HEK293 (cell line): ENCODE measurements at regions not wholly inside any gene's neighbourhood (a gene's known extent, or its start where the extent isn't known, plus 50 kb on each side); places are given as distances from the start of the nearest gene placed in this dataset.

ENCODE experiments used
- CTCF ChIA-PET: fragments of 350-600 bp; formaldehyde crosslinking; extraction: SDS; loops from one replicate; lab custom pipeline; 2021; ENCODE audit warnings: antibody characterized with exemption; lab: Yijun Ruan, JAX
- POLR2A ChIA-PET: fragments of 300-600 bp; formaldehyde crosslinking; extraction: SDS; loops from one replicate; lab custom pipeline; 2020; ENCODE audit warnings: antibody characterized with exemption, inconsistent platforms; lab: Yijun Ruan, JAX
- H3K27ac ChIP-seq: fragments of 200-500 bp; sonication (Bioruptor generic); 2 replicates; pipeline ENCODE4 v1.5.1; 2014; ENCODE audit warnings: low read depth, low read length, control low read depth, inconsistent platforms; ENCODE audit errors: extremely low read depth
- H3K36me3 ChIP-seq, 2 experiments: fragments of 200-500 bp in 1 of 2; sonication (Bioruptor generic) in 1 of 2; 1 replicate in 1 of 2; 2 replicates in 1 of 2; pipeline ENCODE4 v1.5.1; 2014 to 2017; ENCODE audit warnings: inconsistent platforms in 2 of 2, low read length in 2 of 2; ENCODE audit not compliant: control insufficient read depth in 2 of 2, insufficient read depth in 1 of 2
- H3K4me1 ChIP-seq: fragments of 200-500 bp; sonication (Bioruptor generic); 2 replicates; pipeline ENCODE4 v1.5.1; 2014; ENCODE audit warnings: mild to moderate bottlenecking, low read length, inconsistent platforms; ENCODE audit not compliant: control insufficient read depth, insufficient read depth
- H3K4me3 ChIP-seq: 2 replicates; pipeline ENCODE4 v1.5.1; 2011; ENCODE audit warnings: low read depth, mild to moderate bottlenecking, control low read depth, low read length, moderate library complexity
- H3K9me3 ChIP-seq: fragments of 200-500 bp; sonication (Bioruptor generic); 2 replicates; pipeline ENCODE4 v1.5.1; 2014; ENCODE audit warnings: low read depth, low read length, inconsistent platforms; ENCODE audit not compliant: control insufficient read depth, insufficient read depth
- PATZ1 ChIP-seq: fragments of 450-650 bp; formaldehyde crosslinking; IDR thresholded peaks from 2 replicates; pipeline ENCODE4 v1.5.1; 2016; ENCODE audit warnings: missing biosample characterization, missing genetic modification characterization
- REPIN1 ChIP-seq: fragments of 450-650 bp; formaldehyde crosslinking; IDR thresholded peaks from 2 replicates; pipeline ENCODE4 v1.5.1; 2017; ENCODE audit warnings: missing biosample characterization, missing genetic modification characterization, low read depth
- WT1 ChIP-seq: fragments of 450-650 bp; formaldehyde crosslinking; IDR thresholded peaks from 2 replicates; pipeline ENCODE4 v1.5.1; 2016; ENCODE audit warnings: missing biosample characterization, missing genetic modification characterization
- ZBTB17 ChIP-seq: fragments of 450-650 bp; formaldehyde crosslinking; IDR thresholded peaks from 2 replicates; pipeline ENCODE4 v1.5.1; 2016; ENCODE audit warnings: missing biosample characterization, missing genetic modification characterization
- ZBTB21 ChIP-seq: fragments of 450-650 bp; formaldehyde crosslinking; IDR thresholded peaks from 2 replicates; pipeline ENCODE4 v1.5.1; 2017; ENCODE audit warnings: missing biosample characterization, missing genetic modification characterization
- ZBTB8A ChIP-seq: fragments of 450-650 bp; formaldehyde crosslinking; IDR thresholded peaks from 2 replicates; pipeline ENCODE4 v1.5.1; 2016; ENCODE audit warnings: missing biosample characterization, missing genetic modification characterization
- ZFP41 ChIP-seq: fragments of 450-650 bp; formaldehyde crosslinking; IDR thresholded peaks from 2 replicates; pipeline ENCODE4 v1.5.1; 2016; ENCODE audit warnings: missing biosample characterization, missing genetic modification characterization, borderline replicate concordance
- ZIC2 ChIP-seq: fragments of 450-650 bp; formaldehyde crosslinking; IDR thresholded peaks from 2 replicates; pipeline ENCODE4 v1.5.1; 2016; ENCODE audit warnings: missing biosample characterization, missing genetic modification characterization
- ZNF10 ChIP-seq: fragments of 450-650 bp; formaldehyde crosslinking; IDR thresholded peaks from 2 replicates; pipeline ENCODE4 v1.5.1; 2017; ENCODE audit warnings: missing biosample characterization, missing genetic modification characterization
- ZNF146 ChIP-seq: fragments of 450-650 bp; formaldehyde crosslinking; IDR thresholded peaks from 2 replicates; pipeline ENCODE4 v1.5.1; 2016; ENCODE audit warnings: missing biosample characterization, missing genetic modification characterization
- ZNF214 ChIP-seq: fragments of 450-650 bp; formaldehyde crosslinking; IDR thresholded peaks from 2 replicates; pipeline ENCODE4 v1.5.1; 2017; ENCODE audit warnings: missing biosample characterization, mild to moderate bottlenecking, missing genetic modification characterization, borderline replicate concordance
- ZNF274 ChIP-seq, 2 experiments: fragments of 200-500 bp in 1 of 2; fragments of 450-650 bp in 1 of 2; sonication (Bioruptor generic) in 1 of 2; formaldehyde crosslinking in 1 of 2; IDR thresholded peaks; 2 replicates each; pipeline versions ENCODE4 v1.5.1 to v1.6.1; 2014 to 2016; ENCODE audit warnings: borderline replicate concordance in 1 of 2, inconsistent platforms in 1 of 2, low read length in 1 of 2, missing biosample characterization in 1 of 2, missing genetic modification characterization in 1 of 2
- ZNF394 ChIP-seq: fragments of 450-650 bp; formaldehyde crosslinking; IDR thresholded peaks from 2 replicates; pipeline ENCODE4 v1.5.1; 2016; ENCODE audit warnings: missing biosample characterization, missing genetic modification characterization, mild to moderate bottlenecking, moderate library complexity, borderline replicate concordance
- ZNF48 ChIP-seq: fragments of 450-650 bp; formaldehyde crosslinking; IDR thresholded peaks from 2 replicates; pipeline ENCODE4 v1.5.1; 2016; ENCODE audit warnings: missing biosample characterization, missing genetic modification characterization
- ZNF629 ChIP-seq: fragments of 450-650 bp; formaldehyde crosslinking; IDR thresholded peaks from 2 replicates; pipeline ENCODE4 v1.5.1; 2017; ENCODE audit warnings: missing biosample characterization, missing genetic modification characterization
- ZNF639 ChIP-seq: fragments of 450-650 bp; formaldehyde crosslinking; IDR thresholded peaks from 2 replicates; pipeline ENCODE4 v1.5.1; 2016; ENCODE audit warnings: missing biosample characterization, missing genetic modification characterization
- ZNF837 ChIP-seq: fragments of 450-650 bp; formaldehyde crosslinking; IDR thresholded peaks from 2 replicates; pipeline ENCODE4 v1.5.1; 2016; ENCODE audit warnings: missing biosample characterization, missing genetic modification characterization
- ZSCAN16 ChIP-seq: fragments of 450-650 bp; formaldehyde crosslinking; IDR thresholded peaks from 2 replicates; pipeline ENCODE4 v1.5.1; 2016; ENCODE audit warnings: missing biosample characterization, missing genetic modification characterization
- TF ChIP-seq, protein P1 (sequence below): fragments of 450-650 bp; formaldehyde crosslinking; IDR thresholded peaks from 2 replicates; pipeline ENCODE4 v1.5.1; 2016; ENCODE audit warnings: missing biosample characterization, missing genetic modification characterization
- TF ChIP-seq, protein P2 (sequence below): fragments of 450-650 bp; formaldehyde crosslinking; IDR thresholded peaks from 2 replicates; pipeline ENCODE4 v1.5.1; 2017; ENCODE audit warnings: missing biosample characterization, mild to moderate bottlenecking, missing genetic modification characterization, moderate library complexity

DNA sequence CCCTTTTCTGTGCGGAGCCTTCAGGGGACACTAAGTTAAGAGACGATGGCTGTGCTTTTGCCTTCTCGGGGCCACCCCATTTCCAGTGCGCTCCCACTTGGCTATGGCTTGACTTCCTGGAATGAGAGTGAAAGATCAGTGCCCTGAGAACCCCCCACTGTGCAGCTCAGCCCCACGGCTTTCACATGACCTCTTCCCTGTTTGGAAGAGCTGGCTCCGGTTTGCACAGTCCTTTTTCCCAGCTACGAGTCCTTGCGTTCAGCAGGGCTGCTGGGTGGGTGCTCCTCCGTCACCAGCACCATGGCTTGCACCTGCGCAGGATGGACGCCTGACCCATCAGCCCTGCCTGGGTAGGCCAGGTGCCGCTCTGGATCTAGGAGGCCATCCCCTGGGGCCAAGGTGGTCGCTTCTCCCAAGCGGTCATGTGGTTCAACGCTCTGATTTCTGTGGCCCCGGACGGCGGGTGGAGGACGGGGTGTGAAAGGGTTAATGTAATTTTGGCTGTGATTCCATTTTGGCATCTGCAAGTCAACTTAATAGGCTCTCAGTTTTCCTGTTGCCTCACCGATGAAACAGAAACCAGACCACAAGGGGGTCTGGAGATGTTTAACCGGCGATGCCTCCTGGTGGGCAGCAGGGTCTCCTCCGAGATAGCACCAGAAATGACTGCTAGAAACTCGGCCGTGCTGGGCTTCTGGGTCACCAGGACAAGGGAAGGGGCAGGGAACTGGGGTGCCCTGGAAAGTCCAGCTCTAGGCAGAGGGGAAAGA lies 113.1 kb upstream of the HAAO start (continued):
- TF ChIP-seq, protein P1, sequence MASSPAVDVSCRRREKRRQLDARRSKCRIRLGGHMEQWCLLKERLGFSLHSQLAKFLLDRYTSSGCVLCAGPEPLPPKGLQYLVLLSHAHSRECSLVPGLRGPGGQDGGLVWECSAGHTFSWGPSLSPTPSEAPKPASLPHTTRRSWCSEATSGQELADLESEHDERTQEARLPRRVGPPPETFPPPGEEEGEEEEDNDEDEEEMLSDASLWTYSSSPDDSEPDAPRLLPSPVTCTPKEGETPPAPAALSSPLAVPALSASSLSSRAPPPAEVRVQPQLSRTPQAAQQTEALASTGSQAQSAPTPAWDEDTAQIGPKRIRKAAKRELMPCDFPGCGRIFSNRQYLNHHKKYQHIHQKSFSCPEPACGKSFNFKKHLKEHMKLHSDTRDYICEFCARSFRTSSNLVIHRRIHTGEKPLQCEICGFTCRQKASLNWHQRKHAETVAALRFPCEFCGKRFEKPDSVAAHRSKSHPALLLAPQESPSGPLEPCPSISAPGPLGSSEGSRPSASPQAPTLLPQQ (tag by site-specific recombination), result peak; percentile 59
- TF ChIP-seq, all 188 proteins: peak for 6

DNA sequence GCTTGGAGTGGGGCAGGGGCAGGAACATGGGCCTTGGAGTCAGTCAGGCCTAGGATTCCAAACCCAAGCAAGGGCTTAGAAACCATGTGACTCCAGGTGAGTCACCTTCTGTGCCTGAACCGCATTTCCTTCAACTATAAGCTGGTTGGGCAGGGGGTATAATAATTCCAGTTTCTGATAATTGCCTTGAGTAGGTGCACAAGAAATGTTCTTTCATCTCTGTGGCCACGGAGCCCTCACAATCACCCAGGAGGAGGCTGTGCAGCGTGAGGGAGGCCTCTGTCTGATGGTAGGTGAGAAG lies 112.1 kb upstream of the HAAO start:
- Histone ChIP-seq H3K4me3 (no peak overlapping the region), H3K4me1 (peaks cover 31% of the 10 kb centered on the region), H3K36me3 (no peaks in the 10 kb centered on the region), H3K9me3 (no peaks in the 10 kb centered on the region), H3K27ac (no peak overlapping the region; the same call in 1 of the 2 replicates)
- POLR2A ChIA-PET, result no interaction called here
- TF ChIP-seq, protein P2, sequence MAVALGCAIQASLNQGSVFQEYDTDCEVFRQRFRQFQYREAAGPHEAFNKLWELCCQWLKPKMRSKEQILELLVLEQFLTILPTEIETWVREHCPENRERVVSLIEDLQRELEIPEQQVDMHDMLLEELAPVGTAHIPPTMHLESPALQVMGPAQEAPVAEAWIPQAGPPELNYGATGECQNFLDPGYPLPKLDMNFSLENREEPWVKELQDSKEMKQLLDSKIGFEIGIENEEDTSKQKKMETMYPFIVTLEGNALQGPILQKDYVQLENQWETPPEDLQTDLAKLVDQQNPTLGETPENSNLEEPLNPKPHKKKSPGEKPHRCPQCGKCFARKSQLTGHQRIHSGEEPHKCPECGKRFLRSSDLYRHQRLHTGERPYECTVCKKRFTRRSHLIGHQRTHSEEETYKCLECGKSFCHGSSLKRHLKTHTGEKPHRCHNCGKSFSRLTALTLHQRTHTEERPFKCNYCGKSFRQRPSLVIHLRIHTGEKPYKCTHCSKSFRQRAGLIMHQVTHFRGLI (tag by site-specific recombination), result peak; percentile 58; the same call in 1 of the 2 replicates
- TF ChIP-seq ZFP41 (tag by site-specific recombination), result no peak
- CTCF ChIA-PET, result interaction anchor here (1.2 kb wide), 1 partner anchor 45 kb away, joined by 4 read pairs; no protein-coding TSS in a partner anchor

GRCh38 chr2:42903821-42904575 lies 111.6 kb upstream of the HAAO start:
- ChIA-PET CTCF (interaction anchor here (1.2 kb wide), 1 partner anchor 45 kb away, joined by 4 read pairs; no protein-coding TSS in a partner anchor), POLR2A (no interaction called here)
- Histone ChIP-seq H3K27ac (no peak overlapping the region), H3K4me3 (no peak overlapping the region), H3K36me3 (no peaks in the 10 kb centered on the region), H3K4me1 (peaks cover 31% of the 10 kb centered on the region), H3K9me3 (no peaks in the 10 kb centered on the region)
- TF ChIP-seq PATZ1 (no peak), ZNF10 (no peak), ZNF146 (tag by site-specific recombination) (no peak), ZNF629 (tag by site-specific recombination) (peak; percentile 62), ZNF274 (IDR thresholded peaks at IDR 0.05; ENCODE audit: low read length) (no peak), ZNF274 (tag by site-specific recombination; IDR thresholded peaks at IDR 0.05; ENCODE audit: borderline replicate concordance) (no peak), ZBTB8A (tag by site-specific recombination) (0 out of 2 replicates have a peak, but pooled peaks have one; percentile 13), ZNF837 (tag by site-specific recombination) (no peak), ZNF639 (no peak), ZNF394 (tag by site-specific recombination) (no peak), ZSCAN16 (tag by site-specific recombination) (no peak), REPIN1 (tag by site-specific recombination) (no peak), ZNF48 (no peak), ZBTB21 (tag by site-specific recombination) (no peak), ZBTB17 (tag by site-specific recombination) (peak; percentile 63), ZIC2 (tag by site-specific recombination) (peak; percentile 92), ZNF214 (tag by site-specific recombination) (no peak), WT1 (tag by site-specific recombination) (0 out of 2 replicates have a peak, but pooled peaks have one; percentile 38)
- TF ChIP-seq, protein P1 (tag by site-specific recombination), result no peak
